Kidney (tissue), 13 donors: ENCODE measurements at regions not wholly inside any gene's neighbourhood (a gene's known extent, or its start where the extent isn't known, plus 50 kb on each side); places are given as distances from the start of the nearest gene placed in this dataset.
"Not testable (repeated sequence)": the region's sequence is repeated elsewhere in the genome, so short reads cannot be mapped to it uniquely, and the experiment has no call there.

ENCODE experiments used
- DNase-seq, 5 donors: peaks; one replicate each; pipeline ENCODE4 v3.0.0-alpha.2; 2013 to 2020
- FAIRE-seq: peaks from 2 replicates; lab custom pipeline; 2012; peaks lifted over from hg19 to GRCh38; lab: Jason Lieb, UNC
- H3K27ac ChIP-seq, 2 donors: one replicate each; pipeline ENCODE4 v1.7.0; 2013; ENCODE audit warnings: low read depth in 2 of 2, low read length in 2 of 2, inconsistent platforms in 1 of 2
- H3K27me3 ChIP-seq: one replicate; pipeline ENCODE4 v1.7.1; 2013; ENCODE audit warnings: low read length, inconsistent platforms; ENCODE audit not compliant: control insufficient read depth, insufficient read depth
- H3K36me3 ChIP-seq, 3 donors: one replicate each; pipeline versions ENCODE4 v1.7.0 to v1.7.1; 2013; ENCODE audit warnings: low read length in 3 of 3, control low read depth in 1 of 3, inconsistent platforms in 1 of 3; ENCODE audit not compliant: insufficient read depth in 3 of 3, control insufficient read depth in 2 of 3
- H3K4me1 ChIP-seq, 3 donors: one replicate each; pipeline versions ENCODE4 v1.7.0 to v1.7.1; 2013; ENCODE audit warnings: low read length in 3 of 3, inconsistent platforms in 1 of 3, low read depth in 1 of 3; ENCODE audit not compliant: control insufficient read depth in 2 of 3, insufficient read depth in 2 of 3
- H3K4me3 ChIP-seq, 3 donors: one replicate each; pipeline versions ENCODE4 v1.7.0 to v1.8.1; 2013; ENCODE audit warnings: low read length in 3 of 3, control low read depth in 1 of 3, inconsistent platforms in 1 of 3
- H3K9ac ChIP-seq, 3 donors: one replicate each; pipeline versions ENCODE4 v1.7.0 to v1.7.1; 2013; ENCODE audit warnings: low read length in 3 of 3, control low read depth in 1 of 3, inconsistent platforms in 1 of 3
- H3K9me3 ChIP-seq, 3 donors: one replicate each; pipeline versions ENCODE4 v1.7.0 to v1.7.1; 2013; ENCODE audit warnings: low read length in 3 of 3, control low read depth in 1 of 3, inconsistent platforms in 1 of 3; ENCODE audit not compliant: control insufficient read depth in 2 of 3, insufficient read depth in 1 of 3
- CTCF ChIP-seq: IDR thresholded peaks from 3 replicates; pipeline ENCODE4 v1.5.1; 2012; ENCODE audit warnings: mild to moderate bottlenecking, moderate library complexity, borderline replicate concordance; ENCODE audit not compliant: insufficient read depth; ENCODE audit errors: extremely low read depth
- intact Hi-C: fragments of 100-400 bp; cut with DNase I; formaldehyde crosslinking; loops from one replicate; pipeline ENCODE4 v1.11.1; 2022
- donor health status: control.
- donor health status: control.
- donor health status: control.
- donor health status: control.
- donor health status: control.
- donor health status: DM: yes; HTN: yes; CAD: no.
- donor health status: Normal renal cell carcinoma (clear cell type).

GRCh38 chr4:118424062-118424461 lies 71.3 kb upstream of the PRSS12 start:
- H3K9me3 ChIP-seq, H3K4me3 ChIP-seq, H3K36me3 ChIP-seq, H3K27ac ChIP-seq, H3K27me3 ChIP-seq, H3K9ac ChIP-seq, intact Hi-C loops, H3K4me1 ChIP-seq, FAIRE-seq: not testable (repeated sequence)
- DNase-seq = peak in 4 of 5 donors; percentile 16 to 63 (median 33)
- peak; percentile 38 for TF ChIP-seq CTCF

GRCh38 chr4:118428881-118429280 lies 76.1 kb upstream of the PRSS12 start:
- H3K9me3 ChIP-seq, FAIRE-seq, intact Hi-C loops: not testable (repeated sequence)

GRCh38 chr4:118432359-118432758 lies 79.6 kb upstream of the PRSS12 start:
- intact Hi-C loops, H3K9me3 ChIP-seq, H3K27ac ChIP-seq, H3K9ac ChIP-seq, DNase-seq, FAIRE-seq, H3K36me3 ChIP-seq, H3K4me1 ChIP-seq, H3K27me3 ChIP-seq, H3K4me3 ChIP-seq: not testable (repeated sequence)

More at GRCh38 chr4:118428881-118429280, 76.1 kb upstream of the PRSS12 start:
- H3K4me3 ChIP-seq, H3K27me3 ChIP-seq, H3K4me1 ChIP-seq, DNase-seq, H3K9ac ChIP-seq, H3K27ac ChIP-seq, H3K36me3 ChIP-seq: not testable (repeated sequence)

GRCh38 chr4:118433612-118434375 lies 81.0 kb upstream of the PRSS12 start:
- H3K27me3 ChIP-seq, DNase-seq, H3K4me1 ChIP-seq, H3K9ac ChIP-seq, H3K4me3 ChIP-seq, FAIRE-seq, H3K9me3 ChIP-seq, H3K36me3 ChIP-seq, intact Hi-C loops, H3K27ac ChIP-seq: not testable (repeated sequence)

- intact Hi-C loops, FAIRE-seq, H3K4me3 ChIP-seq, H3K27ac ChIP-seq, DNase-seq, H3K9ac ChIP-seq, H3K4me1 ChIP-seq, H3K9me3 ChIP-seq, H3K36me3 ChIP-seq, H3K27me3 ChIP-seq: not testable (repeated sequence)
Measured at GRCh38 chr4:118435415-118435814, 82.6 kb upstream of the PRSS12 start.

- H3K4me3 ChIP-seq, FAIRE-seq, DNase-seq, H3K4me1 ChIP-seq, H3K27ac ChIP-seq, intact Hi-C loops, H3K9me3 ChIP-seq, H3K27me3 ChIP-seq, H3K36me3 ChIP-seq, H3K9ac ChIP-seq: not testable (repeated sequence)
Measured at GRCh38 chr4:118442115-118442837, 89.5 kb upstream of the PRSS12 start.

- not testable (repeated sequence) for H3K9ac ChIP-seq
Measured at GRCh38 chr4:118447397-118447796, 94.6 kb upstream of the PRSS12 start.

More at GRCh38 chr4:118447397-118447796, 94.6 kb upstream of the PRSS12 start:
- H3K27me3 ChIP-seq, intact Hi-C loops, H3K9me3 ChIP-seq, H3K4me1 ChIP-seq, H3K4me3 ChIP-seq, H3K36me3 ChIP-seq, DNase-seq, H3K27ac ChIP-seq, FAIRE-seq: not testable (repeated sequence)
